ENCODE measurements at regions not wholly inside any gene's neighbourhood (a gene's known extent, or its start where the extent isn't known, plus 50 kb on each side); places are given as distances from the start of the nearest gene placed in this dataset.

DNA sequence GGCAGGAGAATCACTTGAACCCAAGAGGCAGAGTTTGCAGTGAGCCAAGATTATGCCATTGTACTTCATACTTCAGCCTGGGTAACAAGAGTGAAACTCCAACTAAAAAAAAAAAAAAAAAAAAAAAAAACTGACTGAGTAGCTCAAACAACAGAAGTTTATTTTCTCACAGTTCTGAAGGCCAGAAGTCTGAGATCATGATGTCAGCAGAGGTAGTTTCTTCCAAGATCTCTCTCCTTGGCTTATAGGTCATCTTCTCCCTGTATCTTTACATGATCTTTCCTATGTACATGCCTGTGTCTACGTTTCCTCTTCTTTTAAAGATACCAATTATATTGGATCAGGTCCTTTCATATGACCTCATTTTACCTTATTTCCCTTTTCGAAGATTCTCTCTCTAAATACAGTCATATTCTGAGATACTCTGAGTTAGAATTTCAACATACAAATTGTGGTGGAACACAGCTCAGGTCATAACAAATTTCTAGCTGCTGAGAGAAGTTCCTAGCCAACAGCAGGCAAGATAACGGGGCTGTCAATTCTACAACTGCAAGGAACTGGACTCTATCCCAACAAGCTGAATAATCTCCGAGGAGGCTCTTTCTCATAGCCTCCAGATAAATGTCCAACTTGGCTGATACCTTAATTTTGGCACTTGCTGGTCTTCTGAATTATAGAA, 187.7 kb upstream of the ADAMTS5 start:
- TF ChIP-seq, protein P1, sequence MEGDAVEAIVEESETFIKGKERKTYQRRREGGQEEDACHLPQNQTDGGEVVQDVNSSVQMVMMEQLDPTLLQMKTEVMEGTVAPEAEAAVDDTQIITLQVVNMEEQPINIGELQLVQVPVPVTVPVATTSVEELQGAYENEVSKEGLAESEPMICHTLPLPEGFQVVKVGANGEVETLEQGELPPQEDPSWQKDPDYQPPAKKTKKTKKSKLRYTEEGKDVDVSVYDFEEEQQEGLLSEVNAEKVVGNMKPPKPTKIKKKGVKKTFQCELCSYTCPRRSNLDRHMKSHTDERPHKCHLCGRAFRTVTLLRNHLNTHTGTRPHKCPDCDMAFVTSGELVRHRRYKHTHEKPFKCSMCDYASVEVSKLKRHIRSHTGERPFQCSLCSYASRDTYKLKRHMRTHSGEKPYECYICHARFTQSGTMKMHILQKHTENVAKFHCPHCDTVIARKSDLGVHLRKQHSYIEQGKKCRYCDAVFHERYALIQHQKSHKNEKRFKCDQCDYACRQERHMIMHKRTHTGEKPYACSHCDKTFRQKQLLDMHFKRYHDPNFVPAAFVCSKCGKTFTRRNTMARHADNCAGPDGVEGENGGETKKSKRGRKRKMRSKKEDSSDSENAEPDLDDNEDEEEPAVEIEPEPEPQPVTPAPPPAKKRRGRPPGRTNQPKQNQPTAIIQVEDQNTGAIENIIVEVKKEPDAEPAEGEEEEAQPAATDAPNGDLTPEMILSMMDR (IDR thresholded peaks at IDR 0.05; ENCODE audit: borderline replicate concordance, insufficient read depth, low read depth, low read length), result no peak
- no peak overlapping the region for H3K4me3 ChIP-seq (ENCODE audit: low read depth, low read length)

DNA sequence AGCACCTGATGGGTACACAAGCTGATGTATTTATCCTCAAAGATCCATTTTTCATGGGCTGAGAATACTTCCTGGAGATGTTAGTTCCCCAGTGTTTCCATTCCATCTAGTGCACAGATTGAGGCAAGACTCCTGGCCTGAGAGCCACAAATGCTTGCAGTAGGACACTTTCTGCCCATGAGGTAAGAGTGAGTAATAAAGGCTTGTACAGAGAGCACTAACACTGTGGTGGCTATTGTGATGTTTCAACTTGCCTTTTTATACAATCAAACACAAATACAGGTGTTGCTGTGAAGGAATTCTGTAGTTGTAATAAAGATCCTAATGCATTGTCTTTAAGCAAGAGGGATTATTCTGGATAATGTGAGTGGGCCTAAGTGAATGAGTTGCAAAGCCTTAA, 186.1 kb upstream of the ADAMTS5 start:
- TF ChIP-seq, protein P1 (IDR thresholded peaks at IDR 0.05; ENCODE audit: borderline replicate concordance, insufficient read depth, low read depth, low read length), result no peak
- no peak overlapping the region for H3K4me3 ChIP-seq (ENCODE audit: low read depth, low read length)

DNA sequence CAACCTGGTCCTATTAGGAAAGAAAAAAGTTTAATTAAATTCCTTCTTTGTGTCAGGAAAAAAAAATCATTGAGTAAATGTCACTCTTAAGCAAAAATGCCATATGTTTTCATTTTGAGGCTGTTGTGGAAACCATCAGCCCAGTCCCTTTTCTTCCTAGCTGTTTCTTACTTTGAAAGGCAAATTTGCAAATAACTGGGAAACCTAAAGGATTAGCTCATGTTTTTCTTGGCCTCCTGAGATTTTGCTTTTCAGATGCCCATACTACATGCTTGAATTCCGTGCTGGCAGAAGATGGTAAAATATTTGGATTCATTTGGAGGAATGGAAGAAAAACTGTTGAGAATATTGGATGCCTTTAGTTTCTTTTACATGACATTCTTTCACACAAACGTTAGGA, 182.1 kb upstream of the ADAMTS5 start:
- TF ChIP-seq, protein P1 (IDR thresholded peaks at IDR 0.05; ENCODE audit: borderline replicate concordance, insufficient read depth, low read depth, low read length), result no peak
- H3K4me3 ChIP-seq (ENCODE audit: low read depth, low read length), result no peak overlapping the region

DNA sequence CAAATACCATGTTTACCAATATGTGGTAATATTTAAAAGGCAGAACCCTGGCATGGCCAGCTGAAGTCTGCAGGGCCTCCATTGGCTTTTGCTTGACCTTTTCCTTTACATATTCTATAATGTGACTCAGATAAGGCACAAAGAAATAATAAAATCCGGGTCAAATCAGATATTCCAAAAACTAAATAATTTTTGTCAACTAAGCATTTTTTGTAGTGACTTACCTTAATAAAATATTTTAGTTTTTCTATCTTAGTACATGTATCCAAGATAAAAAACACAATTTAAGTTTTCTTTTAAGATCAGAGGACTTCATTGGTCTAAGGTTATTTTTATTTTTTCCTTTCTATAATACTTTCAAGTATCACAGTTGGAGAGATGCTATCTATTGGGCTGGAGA, 179.4 kb upstream of the ADAMTS5 start:
- TF ChIP-seq, protein P1 (IDR thresholded peaks at IDR 0.05; ENCODE audit: borderline replicate concordance, insufficient read depth, low read depth, low read length), result no peak
- no peak overlapping the region for H3K4me3 ChIP-seq (ENCODE audit: low read depth, low read length)

DNA sequence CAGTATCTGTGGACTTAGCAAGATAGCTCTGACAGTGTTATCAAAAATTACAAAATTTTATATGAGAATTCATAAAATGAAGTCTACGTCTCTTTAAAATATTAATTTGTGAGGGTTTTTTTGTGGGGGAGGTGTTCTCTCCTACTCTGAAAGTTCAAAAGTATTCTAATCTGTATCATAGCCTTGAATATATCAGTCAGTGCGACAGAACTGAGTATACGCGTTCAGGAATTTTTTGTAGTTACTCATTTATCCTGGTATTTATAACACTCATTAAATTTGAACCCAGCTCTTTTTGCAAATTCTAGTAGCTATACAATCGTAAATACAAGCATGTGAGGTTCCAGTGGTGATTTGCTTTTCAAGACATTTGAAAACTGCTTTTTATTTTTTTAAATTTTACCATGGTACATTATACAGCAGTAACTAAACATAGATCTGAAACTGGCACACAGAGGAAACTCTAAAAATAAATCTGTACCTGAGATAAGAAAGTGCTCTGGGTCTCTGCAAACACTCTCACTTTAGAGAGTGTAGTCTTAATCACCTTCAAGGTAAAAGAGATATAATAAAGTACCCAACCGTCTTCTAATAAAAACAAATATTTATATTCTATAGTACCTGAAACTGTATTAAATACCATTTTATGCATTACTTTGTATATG, 178.4 kb upstream of the ADAMTS5 start:
- no peak overlapping the region for H3K4me3 ChIP-seq (ENCODE audit: low read depth, low read length)
- TF ChIP-seq, protein P1 (IDR thresholded peaks at IDR 0.05; ENCODE audit: borderline replicate concordance, insufficient read depth, low read depth, low read length), result no peak

DNA sequence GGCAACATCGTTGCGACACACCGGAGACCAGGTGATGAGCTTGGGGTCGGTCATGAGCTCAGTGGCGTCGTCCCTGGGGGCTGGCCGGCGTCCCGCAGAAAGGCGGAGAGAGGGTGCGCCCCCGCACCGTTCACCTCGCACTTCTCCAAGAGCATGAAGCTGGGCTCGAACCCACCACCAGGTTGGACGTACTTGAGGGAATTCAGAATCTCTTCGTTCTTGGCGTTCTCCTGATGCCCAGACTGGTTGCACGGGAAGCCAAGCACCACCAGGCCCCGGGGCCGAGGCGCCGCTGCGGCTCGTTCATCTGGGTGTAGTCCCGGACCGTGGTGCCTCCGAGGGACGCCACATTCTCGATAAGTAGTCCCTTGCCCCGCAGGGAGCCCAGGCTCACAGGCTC, 176.6 kb upstream of the ADAMTS5 start:
- TF ChIP-seq, protein P1 (IDR thresholded peaks at IDR 0.05; ENCODE audit: borderline replicate concordance, insufficient read depth, low read depth, low read length), result no peak
- H3K4me3 ChIP-seq (ENCODE audit: low read depth, low read length), result no peak overlapping the region

DNA sequence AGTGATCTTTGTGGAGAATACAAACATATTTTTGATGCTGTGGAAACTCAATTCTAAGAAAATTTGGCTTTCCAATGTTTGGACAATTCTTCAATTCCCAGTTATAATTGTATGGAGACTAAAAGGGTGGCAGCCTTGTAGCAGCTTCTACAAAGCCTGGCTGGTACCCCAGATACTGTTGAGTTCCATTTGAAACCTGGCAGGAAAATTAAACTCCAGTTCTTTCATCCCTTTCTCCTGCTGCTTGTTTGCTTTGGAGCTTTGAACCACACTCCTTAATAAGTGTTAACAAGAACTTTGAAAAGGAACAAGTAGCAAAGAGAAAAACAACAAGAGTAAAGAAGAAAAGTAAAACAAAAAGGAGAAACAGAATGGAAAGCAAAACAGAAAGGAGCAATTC, 172.6 kb upstream of the ADAMTS5 start:
- no peak overlapping the region for H3K4me3 ChIP-seq (ENCODE audit: low read depth, low read length)
- TF ChIP-seq, protein P1 (IDR thresholded peaks at IDR 0.05; ENCODE audit: borderline replicate concordance, insufficient read depth, low read depth, low read length), result no peak
